ENCODE measurements at regions not wholly inside any gene's neighbourhood (a gene's known extent, or its start where the extent isn't known, plus 50 kb on each side); places are given as distances from the start of the nearest gene placed in this dataset.

DNA sequence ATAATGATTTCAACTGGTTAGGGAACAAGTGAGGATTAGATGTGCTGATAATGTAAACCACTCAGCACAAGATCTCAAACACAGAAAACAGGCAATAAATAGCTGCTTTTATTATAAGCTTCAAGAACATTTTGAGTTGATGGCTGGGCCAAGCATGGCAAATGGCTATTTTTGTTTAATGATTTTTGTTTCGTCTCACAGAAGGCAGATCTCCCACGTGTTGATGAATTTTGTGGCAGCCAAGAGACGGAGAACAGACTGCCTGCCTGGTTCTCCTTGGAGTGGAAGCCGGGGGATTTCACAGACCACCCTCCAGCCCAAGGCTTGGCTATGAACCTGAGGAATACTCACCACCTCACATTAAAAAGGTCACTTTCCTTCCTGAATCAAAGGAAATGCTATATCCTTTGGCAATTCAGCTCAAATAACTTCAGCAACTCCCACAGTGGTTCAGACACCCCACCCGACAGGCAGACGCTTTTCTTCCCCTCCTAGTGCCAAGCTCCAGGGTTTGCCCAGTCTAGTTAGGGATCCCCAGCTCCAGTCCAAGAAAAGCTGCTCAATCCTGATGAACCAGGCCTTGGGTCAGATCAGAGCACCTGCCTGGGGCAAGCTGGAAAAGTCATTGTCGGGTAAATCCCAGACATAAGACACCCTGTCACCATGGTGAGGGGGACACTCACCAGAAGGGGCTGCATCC is 593.5 kb downstream of the TOX3 start:
- DNase-seq, result no peak

- DNase-seq, result no peak
Measured at GRCh38 chr16:51952500-51952899, 594.4 kb downstream of the TOX3 start.

DNA sequence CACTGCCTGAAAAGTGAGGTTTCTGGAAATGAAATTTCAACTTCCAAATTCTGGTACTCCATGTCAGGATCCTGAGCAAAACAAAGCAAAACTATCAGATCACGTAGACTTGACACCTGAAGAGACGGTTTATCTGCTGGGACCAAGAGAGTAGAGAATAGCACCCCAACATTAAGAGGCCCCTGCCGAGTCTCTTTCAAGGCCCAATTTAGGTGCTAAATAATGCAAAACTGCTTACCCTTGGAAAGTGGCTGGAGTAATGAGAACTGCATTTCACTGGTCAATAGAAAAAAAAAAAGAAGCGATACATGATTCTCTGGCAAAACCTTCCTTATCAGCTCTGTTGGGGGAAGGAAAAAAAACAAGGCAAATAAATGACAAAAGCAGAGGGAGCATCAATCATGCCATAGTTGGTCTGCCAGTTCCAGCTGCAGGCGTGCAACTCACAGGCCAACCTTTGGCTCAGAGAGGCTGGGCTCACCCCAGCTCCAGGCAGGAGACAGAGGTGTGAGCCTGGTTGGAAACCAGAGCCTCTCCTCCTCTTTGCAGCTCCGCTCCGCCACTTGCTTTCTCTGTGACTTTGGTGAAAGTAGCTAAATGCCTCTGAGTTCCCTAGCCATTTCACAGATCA is 595.2 kb downstream of the TOX3 start:
- no peak for DNase-seq

- no peak for DNase-seq
Measured at GRCh38 chr16:51950118-51950780, 596.7 kb downstream of the TOX3 start.

- no peak for DNase-seq
Measured at GRCh38 chr16:51949282-51949681, 597.7 kb downstream of the TOX3 start.

DNA sequence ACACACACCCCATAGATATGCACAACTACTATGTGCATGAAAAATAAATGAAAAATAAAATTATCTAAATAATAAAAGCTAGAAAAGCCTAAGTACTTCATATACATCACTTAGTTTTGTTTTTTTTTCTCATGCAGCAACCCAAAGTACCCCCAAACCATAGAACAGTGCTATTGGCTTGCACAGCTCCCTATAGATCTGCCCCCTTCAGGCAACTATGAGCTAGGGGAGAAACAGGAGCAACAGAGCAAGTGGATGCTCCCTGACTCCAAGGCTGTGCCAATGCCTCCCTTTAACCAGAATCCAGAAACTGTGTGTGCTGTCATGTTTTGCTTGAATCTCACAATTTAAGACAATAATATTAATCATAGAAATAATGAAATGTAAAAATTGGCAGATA is 605.5 kb downstream of the TOX3 start:
- DNase-seq, result no peak

- DNase-seq, result no peak
Measured at GRCh38 chr16:51940183-51940582, 606.8 kb downstream of the TOX3 start.

DNA sequence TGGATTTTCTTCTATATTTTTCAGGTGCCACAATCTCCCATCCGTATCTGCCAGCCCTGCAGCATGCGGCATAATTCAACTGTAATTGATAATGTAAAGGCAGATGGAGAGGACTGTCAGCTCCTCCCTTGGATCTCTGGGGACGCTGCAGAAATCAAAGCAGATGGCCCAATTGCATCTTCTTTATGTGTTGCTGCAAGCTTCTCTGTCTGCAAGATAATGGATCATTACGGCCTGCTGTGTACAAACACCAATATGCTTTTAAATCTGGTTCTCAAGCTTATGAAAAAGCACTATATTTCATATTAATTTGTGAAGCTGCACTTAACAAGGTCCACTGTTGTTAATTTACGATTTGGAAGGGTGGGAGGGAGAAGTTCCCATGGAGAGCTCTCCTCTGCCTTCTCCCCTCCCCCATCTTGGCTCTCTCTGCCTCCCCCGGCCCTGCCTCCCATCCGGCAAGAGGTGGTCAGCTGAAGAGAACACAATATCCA is 607.5 kb downstream of the TOX3 start:
- DNase-seq, result no peak

DNA sequence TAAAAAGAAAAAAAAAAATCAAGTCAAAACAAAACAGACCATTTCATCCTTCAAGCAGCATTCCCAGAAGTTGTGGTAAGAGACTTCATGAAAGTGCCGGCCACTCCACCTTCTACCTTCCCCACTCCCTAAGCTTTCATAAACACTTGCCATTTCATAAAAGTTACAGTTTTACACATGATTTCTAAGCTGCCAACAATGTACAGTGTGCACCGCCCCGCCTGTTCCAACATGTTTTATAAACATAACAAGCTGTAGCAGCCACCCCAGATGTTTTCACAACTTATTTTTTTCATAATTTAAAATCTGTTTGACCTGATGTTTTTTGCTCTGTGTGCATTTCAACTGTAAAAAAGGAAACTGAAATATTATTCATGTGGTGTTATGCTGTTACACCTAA is 608.1 kb downstream of the TOX3 start:
- no peak for DNase-seq

- DNase-seq, result no peak
Measured at GRCh38 chr16:51937771-51938170, 609.2 kb downstream of the TOX3 start.

- DNase-seq, result no peak
Measured at GRCh38 chr16:51936846-51937245, 610.1 kb downstream of the TOX3 start.

DNA sequence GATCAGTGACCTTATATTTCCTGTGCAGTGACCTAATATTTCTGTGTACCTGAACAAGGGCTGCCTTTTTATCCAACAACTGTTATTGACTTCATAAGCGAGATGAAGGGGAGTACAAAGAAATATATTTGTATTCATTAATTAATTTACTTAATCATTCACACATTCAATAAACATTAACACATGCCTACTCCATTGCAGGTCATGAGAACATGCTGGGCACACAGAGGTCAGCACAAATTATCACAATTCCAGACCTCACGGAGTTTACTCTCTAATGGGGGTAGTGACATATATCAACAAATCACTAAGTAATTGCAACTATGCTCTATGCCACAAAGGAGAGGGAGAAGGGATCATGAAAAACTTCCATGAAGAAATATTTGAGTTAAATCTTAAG is 614.6 kb downstream of the TOX3 start:
- no peak for DNase-seq

GRCh38 chr16:51931653-51932052 is 615.3 kb downstream of the TOX3 start:
- no peak for DNase-seq

DNA sequence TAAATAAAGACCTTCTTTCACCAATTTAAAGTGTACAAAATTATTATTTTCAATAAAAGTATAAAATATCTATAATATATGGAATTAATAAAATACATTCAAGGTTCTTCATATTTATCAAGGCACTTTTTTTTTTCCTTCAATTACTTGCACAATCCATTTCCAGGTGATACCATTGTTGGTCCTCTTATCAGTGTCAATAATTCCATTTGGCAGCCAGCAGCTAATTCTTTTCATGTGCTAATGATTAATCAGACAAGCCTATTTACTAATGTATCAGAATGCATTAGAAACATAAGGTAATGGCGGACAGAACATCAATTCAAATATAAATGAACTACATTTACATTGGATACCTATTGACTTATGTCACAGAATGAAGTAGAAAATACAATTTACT is 622.2 kb downstream of the TOX3 start:
- no peak for DNase-seq

DNA sequence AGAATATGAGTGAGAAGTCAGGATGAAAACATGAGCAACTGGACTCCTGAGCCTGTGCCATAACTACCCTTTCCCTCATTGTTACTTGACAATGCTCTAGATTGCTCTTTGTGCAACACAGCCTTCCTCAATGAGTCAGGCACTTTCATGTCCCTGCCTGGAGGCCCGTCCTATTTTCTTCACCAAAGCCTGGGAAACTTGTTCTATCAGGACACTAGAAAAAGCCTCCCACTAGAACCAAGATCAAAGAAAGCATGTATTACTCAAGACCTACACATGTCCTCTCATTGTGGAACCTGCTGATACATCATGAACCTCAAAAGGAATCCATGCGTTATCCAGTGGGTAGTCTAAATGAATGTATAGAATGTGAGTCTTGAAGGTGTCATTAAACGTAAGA is 624.5 kb downstream of the TOX3 start:
- DNase-seq, result no peak

DNA sequence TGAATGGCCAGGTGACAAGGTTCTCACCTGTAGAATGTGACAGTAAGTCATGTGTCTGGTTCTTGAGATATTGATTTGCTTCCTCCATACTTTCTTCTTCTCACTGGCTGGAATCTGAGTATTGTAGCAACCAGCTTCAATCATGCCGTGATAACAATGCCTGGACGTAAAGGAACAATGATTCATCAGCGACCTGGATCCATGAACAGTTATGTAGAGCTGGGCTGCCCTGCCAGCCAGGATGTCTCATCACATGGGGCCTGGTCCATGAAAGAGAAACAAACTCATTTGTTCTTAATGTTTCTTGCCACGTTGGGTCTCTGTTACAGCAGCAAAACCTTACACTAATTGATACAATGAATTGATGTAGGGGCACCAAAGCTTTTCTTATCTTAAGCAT is 627.2 kb downstream of the TOX3 start:
- no peak for DNase-seq

DNA sequence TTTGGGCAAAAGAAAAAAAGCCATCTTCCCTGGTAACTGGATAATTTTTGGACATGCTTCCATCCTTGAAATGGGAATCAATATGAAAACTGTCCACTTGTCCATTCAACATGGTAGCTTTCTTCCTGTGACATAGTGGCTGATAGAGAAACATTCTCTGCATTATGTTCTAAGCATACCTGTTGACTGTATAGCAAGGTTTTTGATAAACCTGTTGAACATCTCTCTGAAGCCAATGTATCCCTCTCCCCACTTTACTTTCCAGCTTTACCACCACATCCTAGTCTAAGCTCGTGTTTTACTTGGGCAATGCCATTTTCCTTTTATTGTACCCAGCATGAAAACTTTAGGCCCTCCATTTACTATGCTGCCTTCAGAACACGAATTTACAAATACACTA is 630.1 kb downstream of the TOX3 start:
- no peak for DNase-seq

DNA sequence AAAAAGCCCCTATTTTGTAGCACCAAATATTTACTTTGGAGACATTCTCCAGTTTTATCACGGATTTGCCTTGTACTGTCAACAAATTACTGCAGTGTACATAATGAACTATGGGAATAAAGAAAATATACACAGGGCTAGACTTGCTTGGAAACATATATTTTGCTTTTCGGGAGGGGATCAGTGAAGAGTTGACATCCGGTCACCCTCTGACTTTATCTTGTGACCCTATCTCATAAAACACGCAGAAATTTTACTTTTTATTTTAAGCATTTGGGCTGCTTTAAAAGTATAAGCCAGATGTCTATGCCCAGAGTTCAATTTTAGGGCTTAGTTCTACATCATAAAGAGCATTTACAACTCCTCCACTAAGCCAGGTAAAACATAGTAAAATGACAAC is 630.7 kb downstream of the TOX3 start:
- DNase-seq, result no peak

GRCh38 chr16:51907680-51908079 is 639.3 kb downstream of the TOX3 start:
- DNase-seq, result no peak

- DNase-seq, result no peak
Measured at GRCh38 chr16:51900221-51900780, 646.6 kb downstream of the TOX3 start.

- DNase-seq, result no peak
Measured at GRCh38 chr16:51898872-51899271, 648.1 kb downstream of the TOX3 start.

DNA sequence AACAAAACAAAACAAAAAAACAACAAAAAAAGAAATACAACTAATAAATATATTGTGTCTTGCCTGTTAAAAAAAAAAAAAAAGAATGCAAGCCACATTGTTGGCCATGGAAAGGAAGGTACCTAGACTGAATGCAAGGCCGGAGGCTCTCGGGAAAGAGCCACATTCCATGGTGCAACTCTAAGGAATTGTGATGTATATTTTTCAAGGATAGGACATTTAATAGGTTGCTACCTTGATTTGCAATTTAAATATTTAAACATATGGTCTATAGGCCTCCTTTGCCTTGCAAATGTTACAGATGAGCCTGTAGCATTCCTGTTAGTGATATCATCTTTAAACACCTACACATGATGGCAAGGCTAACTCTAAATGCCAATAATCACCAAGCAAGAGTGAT is 650.9 kb downstream of the TOX3 start:
- no peak for DNase-seq

DNA sequence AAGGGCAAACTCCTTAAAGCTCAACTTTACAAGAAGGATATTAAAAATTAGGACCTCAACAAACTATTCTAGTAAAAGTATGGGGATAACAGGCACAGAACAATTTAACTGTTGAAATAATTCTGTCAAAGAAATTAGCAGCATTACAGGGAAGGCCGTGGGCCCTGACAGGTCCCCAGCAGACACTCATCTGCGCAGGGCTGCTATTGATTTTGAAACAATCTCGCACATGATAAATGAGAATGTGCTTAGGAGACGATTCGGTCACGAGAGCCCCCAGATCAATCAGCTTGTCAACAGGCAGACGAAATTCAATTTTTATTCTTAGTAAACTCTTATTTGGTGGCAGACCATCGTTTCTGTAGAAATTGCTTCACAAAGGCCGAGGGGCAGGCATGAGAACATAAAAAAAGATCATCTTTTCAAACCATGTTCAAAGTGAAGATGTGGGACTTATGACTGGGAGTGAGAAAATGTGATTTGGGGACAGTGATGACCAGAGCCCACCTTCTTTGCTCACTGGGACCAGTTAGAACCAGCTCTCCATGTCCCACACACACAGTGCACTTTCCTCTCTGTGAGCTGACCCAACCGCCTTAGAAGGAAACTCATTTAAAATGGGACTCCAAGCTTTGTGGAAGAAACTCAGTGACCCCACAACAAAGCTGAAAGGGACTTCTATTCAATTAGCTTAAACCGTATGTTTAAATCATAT is 654.5 kb downstream of the TOX3 start:
- no peak for DNase-seq

All from left hindlimb (tissue), 1 donor.